ENCODE measurements at regions not wholly inside any gene's neighbourhood (a gene's known extent, or its start where the extent isn't known, plus 50 kb on each side); places are given as distances from the start of the nearest gene placed in this dataset.

DNA sequence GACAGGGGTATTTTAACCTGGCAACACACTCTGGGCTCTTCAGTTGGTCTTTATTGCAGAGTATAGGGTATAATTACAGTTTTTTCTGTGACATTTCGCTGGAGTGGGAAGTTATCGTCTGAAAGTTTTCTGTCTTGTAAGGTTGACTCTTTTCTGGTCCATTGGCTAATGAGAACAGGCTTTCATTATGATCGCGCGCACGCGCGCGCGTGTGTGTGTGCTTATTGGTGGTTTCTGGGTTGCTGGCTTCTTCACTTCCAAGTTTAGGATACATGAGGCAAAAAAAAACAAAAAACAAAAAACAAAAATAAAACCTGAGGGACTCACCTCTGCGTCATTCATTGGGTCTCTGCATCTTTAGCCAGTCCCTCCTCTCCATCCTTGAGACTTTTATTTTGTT is 68.7 kb upstream of the MYOCD start:
- TF ChIP-seq EZH2 (IDR thresholded peaks at IDR 0.05) (no peak), POLR2AphosphoS5 (IDR thresholded peaks at IDR 0.05; ENCODE audit: borderline replicate concordance, low read depth, low read length) (no peak), FOXP2 (optimal IDR thresholded peaks at IDR 0.05; ENCODE audit: control extremely low read depth, extremely low read length, insufficient read depth) (no peak)
